H1 (cell line): ENCODE measurements at regions not wholly inside any gene's neighbourhood (a gene's known extent, or its start where the extent isn't known, plus 50 kb on each side); places are given as distances from the start of the nearest gene placed in this dataset.

Source experiments
- EZH2 ChIP-seq: fragments of 200-600 bp; sonication (generic); IDR thresholded peaks from 2 replicates; pipeline ENCODE4 v1.7.1; 2012; ENCODE audit warnings: low read depth, mild to moderate bottlenecking, moderate library complexity, low read length, inconsistent platforms; ENCODE audit not compliant: severe bottlenecking
- RAD21 ChIP-seq, 2 experiments: IDR thresholded peaks in 1 of 2; conservative IDR thresholded peaks in 1 of 2; 2 replicates each; pipeline ENCODE4 v1.6.1; 2011; ENCODE audit warnings: low read depth in 2 of 2, low read length in 2 of 2, improper control_type of control experiment in 1 of 2, inconsistent platforms in 1 of 2, mild to moderate bottlenecking in 1 of 2, moderate library complexity in 1 of 2
- SIN3A ChIP-seq, 2 experiments: IDR thresholded peaks in 1 of 2; conservative IDR thresholded peaks in 1 of 2; 2 replicates each; pipeline ENCODE4 v1.6.1; 2011 to 2012; ENCODE audit warnings: low read length in 2 of 2, improper control_type of control experiment in 1 of 2, low read depth in 1 of 2, mild to moderate bottlenecking in 1 of 2

DNA sequence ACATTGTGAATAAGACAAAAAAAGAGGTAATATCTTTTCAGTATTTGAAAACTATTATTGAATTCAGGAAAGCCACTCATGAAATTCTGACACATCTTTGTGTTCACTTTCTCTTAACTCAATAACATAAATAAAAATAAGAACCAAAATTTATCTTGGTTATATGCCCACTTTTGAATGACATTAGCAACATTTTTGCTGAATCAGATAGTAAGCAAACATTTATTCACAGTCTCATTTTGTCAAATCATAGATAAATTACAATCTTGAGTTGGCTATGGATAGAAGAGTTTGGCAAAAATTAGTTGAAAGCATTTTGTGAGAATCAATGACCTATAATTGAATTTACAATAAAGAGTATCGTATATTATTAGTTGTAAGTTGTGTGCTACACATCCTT lies 545.1 kb upstream of the PKDCC start (continued):
- no peak for TF ChIP-seq SIN3A (conservative IDR thresholded peaks at IDR 0.05 in 1 of 2, IDR thresholded peaks at IDR 0.05 in 1 of 2; ENCODE audit: low read depth in 1 of 2, low read length in 2 of 2)
- no peak for TF ChIP-seq RAD21 (IDR thresholded peaks at IDR 0.05 in 1 of 2, conservative IDR thresholded peaks at IDR 0.05 in 1 of 2; ENCODE audit: low read depth in 2 of 2, low read length in 2 of 2)
- TF ChIP-seq EZH2, result no peak
